ENCODE measurements at regions not wholly inside any gene's neighbourhood (a gene's known extent, or its start where the extent isn't known, plus 50 kb on each side); places are given as distances from the start of the nearest gene placed in this dataset.

- Histone ChIP-seq H3K9me3 (ENCODE audit: low read length) (no peaks in the 10 kb centered on the region), H3K36me3 (ENCODE audit: insufficient read depth, low read length) (no peaks in the 10 kb centered on the region), H3K4me1 (ENCODE audit: insufficient read depth, low read length) (no peaks in the 10 kb centered on the region), H3K4me3 (ENCODE audit: low read length) (no peak overlapping the region), H3K27ac (ENCODE audit: low read depth, low read length) (no peak overlapping the region), H3K27me3 (ENCODE audit: insufficient read depth, low read length, poor library complexity, severe bottlenecking) (no peaks in the 10 kb centered on the region)
- H3K4me3 Mint-ChIP-seq, result no peak overlapping the region
- ChIA-PET CTCF (no interaction called here), POLR2A (no interaction called here)
- H3K4me1 Mint-ChIP-seq, result no peaks in the 10 kb centered on the region
- H3K27ac Mint-ChIP-seq, result no peak overlapping the region
- no peaks in the 10 kb centered on the region for H3K9me3 Mint-ChIP-seq
- peaks cover 10 to 41% of the 10 kb centered on the region in 2 donors for H3K27me3 Mint-ChIP-seq
- no peak for DNase-seq
- no peaks in the 10 kb centered on the region for H3K36me3 Mint-ChIP-seq
Observed at GRCh38 chr9:38180656-38181055, 111.6 kb upstream of the SHB start.

DNA sequence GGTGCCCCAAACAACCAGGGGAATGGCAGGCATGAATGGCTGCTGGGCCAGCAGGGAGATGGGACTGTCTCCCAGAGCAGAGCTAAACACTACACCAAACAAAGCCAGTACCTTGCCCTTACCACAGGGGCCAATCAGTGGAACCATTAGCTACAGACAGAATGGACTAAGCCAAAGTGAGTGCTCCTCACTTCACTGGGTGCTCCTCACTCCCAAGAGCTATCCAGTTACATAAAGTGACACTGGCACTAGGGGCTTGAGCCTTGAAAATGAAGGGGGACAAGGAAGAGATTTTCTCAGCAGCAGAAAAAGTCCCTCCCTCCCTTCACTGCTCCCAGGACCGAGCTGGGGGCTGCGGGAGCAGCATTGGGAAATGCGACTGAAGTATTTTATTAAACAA, 110.9 kb upstream of the SHB start:
- no peaks in the 10 kb centered on the region for H3K4me1 ChIP-seq (ENCODE audit: insufficient read depth, low read length)
- H3K4me1 Mint-ChIP-seq, result no peaks in the 10 kb centered on the region
- no peaks in the 10 kb centered on the region for H3K36me3 Mint-ChIP-seq
- DNase-seq, result no peak
- H3K27ac ChIP-seq (ENCODE audit: low read depth, low read length), result no peak overlapping the region
- no peaks in the 10 kb centered on the region for H3K9me3 Mint-ChIP-seq
- H3K9me3 ChIP-seq (ENCODE audit: low read length), result no peaks in the 10 kb centered on the region
- ChIA-PET CTCF (no interaction called here), POLR2A (no interaction called here)
- H3K27ac Mint-ChIP-seq, result no peak overlapping the region
- no peak overlapping the region for H3K4me3 ChIP-seq (ENCODE audit: low read length)
- H3K27me3 ChIP-seq (ENCODE audit: insufficient read depth, low read length, poor library complexity, severe bottlenecking), result no peaks in the 10 kb centered on the region
- H3K4me3 Mint-ChIP-seq, result no peak overlapping the region
- peaks cover 10 to 42% of the 10 kb centered on the region in 2 donors for H3K27me3 Mint-ChIP-seq
- no peaks in the 10 kb centered on the region for H3K36me3 ChIP-seq (ENCODE audit: insufficient read depth, low read length)

DNA sequence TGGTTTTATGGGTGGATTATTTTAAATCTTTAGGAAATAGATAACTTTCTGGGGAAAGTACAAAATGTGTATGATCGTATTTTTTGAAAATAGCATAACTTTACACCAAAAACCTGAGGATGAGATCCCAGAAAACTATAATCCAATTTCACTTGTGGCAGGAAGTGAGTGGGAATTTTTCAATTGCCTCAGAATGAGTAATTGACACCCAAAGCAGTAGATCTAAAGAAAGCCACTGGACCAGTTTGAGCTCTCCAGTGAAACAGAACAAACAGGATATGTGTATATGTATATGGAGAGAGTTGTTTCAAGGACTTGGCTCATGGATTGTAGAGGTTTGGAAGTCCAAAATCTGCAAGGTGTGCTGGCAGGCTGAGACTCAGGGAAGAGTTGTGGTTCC, 109.2 kb upstream of the SHB start:
- Mint-ChIP-seq H3K4me1 (no peaks in the 10 kb centered on the region), H3K36me3 (no peaks in the 10 kb centered on the region), H3K27ac (no peak overlapping the region), H3K9me3 (no peaks in the 10 kb centered on the region), H3K4me3 (no peak overlapping the region), H3K27me3 (peaks cover 17 to 51% of the 10 kb centered on the region in 2 donors)
- Histone ChIP-seq H3K27me3 (ENCODE audit: insufficient read depth, low read length, poor library complexity, severe bottlenecking) (no peaks in the 10 kb centered on the region), H3K4me1 (ENCODE audit: insufficient read depth, low read length) (no peaks in the 10 kb centered on the region), H3K27ac (ENCODE audit: low read depth, low read length) (no peak overlapping the region), H3K9me3 (ENCODE audit: low read length) (no peaks in the 10 kb centered on the region), H3K4me3 (ENCODE audit: low read length) (no peak overlapping the region), H3K36me3 (ENCODE audit: insufficient read depth, low read length) (no peaks in the 10 kb centered on the region)
- CTCF ChIA-PET, result no interaction called here
- POLR2A ChIA-PET, result no interaction called here
- no peak for DNase-seq

GRCh38 chr9:38177680-38178079, 108.7 kb upstream of the SHB start:
- no peak overlapping the region for H3K27ac ChIP-seq (ENCODE audit: low read depth, low read length)
- H3K9me3 ChIP-seq (ENCODE audit: low read length), result no peaks in the 10 kb centered on the region
- no peaks in the 10 kb centered on the region for H3K27me3 ChIP-seq (ENCODE audit: insufficient read depth, low read length, poor library complexity, severe bottlenecking)
- Mint-ChIP-seq H3K36me3 (no peaks in the 10 kb centered on the region), H3K9me3 (no peaks in the 10 kb centered on the region), H3K4me3 (no peak overlapping the region), H3K4me1 (no peaks in the 10 kb centered on the region), H3K27me3 (peaks cover 17 to 48% of the 10 kb centered on the region in 2 donors), H3K27ac (no peak overlapping the region)
- CTCF ChIA-PET, result no interaction called here
- no peaks in the 10 kb centered on the region for H3K4me1 ChIP-seq (ENCODE audit: insufficient read depth, low read length)
- POLR2A ChIA-PET, result no interaction called here
- no peak for DNase-seq
- H3K4me3 ChIP-seq (ENCODE audit: low read length), result no peak overlapping the region
- no peaks in the 10 kb centered on the region for H3K36me3 ChIP-seq (ENCODE audit: insufficient read depth, low read length)

DNA sequence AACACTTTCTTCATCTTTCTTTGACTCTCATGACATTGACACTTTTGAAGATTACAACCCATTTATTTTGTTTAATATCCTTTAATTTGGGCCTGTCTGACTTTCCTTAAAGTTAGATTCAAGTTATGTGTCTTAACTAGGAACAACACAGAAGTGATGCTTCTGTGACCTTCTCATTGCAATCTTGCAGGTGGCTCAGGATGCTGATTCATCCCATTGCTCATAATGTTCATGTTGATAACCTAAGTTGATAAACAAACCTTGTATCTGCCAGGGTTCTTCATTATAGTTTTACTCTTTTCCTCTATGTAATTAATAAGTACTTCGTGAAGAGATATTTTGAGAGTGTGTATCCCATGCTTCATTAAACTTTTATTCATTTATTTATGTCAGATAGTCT, 107.2 kb upstream of the SHB start:
- no peak overlapping the region for H3K4me3 Mint-ChIP-seq
- ChIA-PET POLR2A (no interaction called here), CTCF (no interaction called here)
- no peaks in the 10 kb centered on the region for H3K9me3 ChIP-seq (ENCODE audit: low read length)
- H3K27ac Mint-ChIP-seq, result no peak overlapping the region
- H3K27ac ChIP-seq (ENCODE audit: low read depth, low read length), result no peak overlapping the region
- no peaks in the 10 kb centered on the region for H3K36me3 ChIP-seq (ENCODE audit: insufficient read depth, low read length)
- H3K4me3 ChIP-seq (ENCODE audit: low read length), result no peak overlapping the region
- H3K9me3 Mint-ChIP-seq, result peaks cover 5 to 8% (median 7%) of the 10 kb centered on the region in 5 donors
- peaks cover 15 to 41% of the 10 kb centered on the region in 2 donors for H3K27me3 Mint-ChIP-seq
- no peaks in the 10 kb centered on the region for H3K27me3 ChIP-seq (ENCODE audit: insufficient read depth, low read length, poor library complexity, severe bottlenecking)
- no peak for DNase-seq
- no peaks in the 10 kb centered on the region for H3K4me1 ChIP-seq (ENCODE audit: insufficient read depth, low read length)
- H3K4me1 Mint-ChIP-seq, result no peaks in the 10 kb centered on the region
- H3K36me3 Mint-ChIP-seq, result peaks cover 0 to 3% (median 0%) of the 10 kb centered on the region in 3 donors

GRCh38 chr9:38175423-38175822, 106.4 kb upstream of the SHB start:
- POLR2A ChIA-PET, result no interaction called here

GRCh38 chr9:38172586-38172985, 103.6 kb upstream of the SHB start:
- no peaks in the 10 kb centered on the region for H3K27me3 ChIP-seq (ENCODE audit: insufficient read depth, low read length, poor library complexity, severe bottlenecking)
- no peaks in the 10 kb centered on the region for H3K36me3 ChIP-seq (ENCODE audit: insufficient read depth, low read length)
- H3K36me3 Mint-ChIP-seq, result peaks cover 0 to 8% (median 0%) of the 10 kb centered on the region in 3 donors
- H3K4me3 Mint-ChIP-seq, result no peak overlapping the region
- DNase-seq, result no peak
- ChIA-PET CTCF (interaction anchor here (1.0 kb wide), 1 partner anchor 259 kb away, joined by 3 read pairs; no protein-coding TSS in a partner anchor), POLR2A (no interaction called here)
- H3K4me1 ChIP-seq (ENCODE audit: insufficient read depth, low read length), result no peaks in the 10 kb centered on the region
- H3K9me3 Mint-ChIP-seq, result peaks cover 12 to 29% (median 22%) of the 10 kb centered on the region in 5 donors
- H3K4me3 ChIP-seq (ENCODE audit: low read length), result no peak overlapping the region
- H3K4me1 Mint-ChIP-seq, result no peaks in the 10 kb centered on the region
- no peaks in the 10 kb centered on the region for H3K9me3 ChIP-seq (ENCODE audit: low read length)
- H3K27ac ChIP-seq (ENCODE audit: low read depth, low read length), result no peak overlapping the region
- peaks cover 13 to 30% of the 10 kb centered on the region in 2 donors for H3K27me3 Mint-ChIP-seq
- H3K27ac Mint-ChIP-seq, result no peak overlapping the region

More at GRCh38 chr9:38175423-38175822, 106.4 kb upstream of the SHB start:
- Histone ChIP-seq H3K27ac (ENCODE audit: low read depth, low read length) (no peak overlapping the region), H3K4me1 (ENCODE audit: insufficient read depth, low read length) (no peaks in the 10 kb centered on the region), H3K4me3 (ENCODE audit: low read length) (no peak overlapping the region), H3K36me3 (ENCODE audit: insufficient read depth, low read length) (no peaks in the 10 kb centered on the region), H3K9me3 (ENCODE audit: low read length) (no peaks in the 10 kb centered on the region), H3K27me3 (ENCODE audit: insufficient read depth, low read length, poor library complexity, severe bottlenecking) (no peaks in the 10 kb centered on the region)
- peaks cover 13 to 40% of the 10 kb centered on the region in 2 donors for H3K27me3 Mint-ChIP-seq
- H3K4me1 Mint-ChIP-seq, result no peaks in the 10 kb centered on the region
- no peak overlapping the region for H3K4me3 Mint-ChIP-seq
- CTCF ChIA-PET, result no interaction called here
- H3K36me3 Mint-ChIP-seq, result peaks cover 0 to 8% (median 0%) of the 10 kb centered on the region in 3 donors
- DNase-seq, result no peak
- peaks cover 7 to 16% (median 15%) of the 10 kb centered on the region in 5 donors for H3K9me3 Mint-ChIP-seq
- no peak overlapping the region for H3K27ac Mint-ChIP-seq

DNA sequence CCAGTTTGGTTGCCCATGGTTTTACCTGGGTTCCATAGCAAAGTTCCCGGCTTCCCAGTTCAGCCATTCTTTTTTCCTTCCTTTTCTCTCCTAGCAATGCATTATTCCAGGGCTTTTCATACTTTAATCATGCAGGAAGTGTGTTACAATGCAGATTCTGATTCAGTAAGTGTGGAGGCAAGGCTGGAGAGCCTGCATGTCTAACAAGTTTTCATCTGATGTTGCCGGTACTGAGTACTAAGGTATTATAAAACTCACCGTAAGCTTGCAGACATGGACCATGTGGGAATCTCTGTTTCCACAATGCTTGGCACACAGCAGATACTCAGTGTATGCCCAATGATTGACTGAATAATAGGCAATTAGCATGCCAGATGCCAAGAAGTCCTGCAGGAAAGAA, 102.9 kb upstream of the SHB start:
- Mint-ChIP-seq H3K4me1 (no peaks in the 10 kb centered on the region), H3K4me3 (no peak overlapping the region), H3K9me3 (peaks cover 12 to 29% (median 22%) of the 10 kb centered on the region in 5 donors), H3K27ac (no peak overlapping the region), H3K27me3 (peaks cover 10 to 34% of the 10 kb centered on the region in 2 donors), H3K36me3 (peaks cover 0 to 8% (median 0%) of the 10 kb centered on the region in 3 donors)
- Histone ChIP-seq H3K27ac (ENCODE audit: low read depth, low read length) (no peak overlapping the region), H3K36me3 (ENCODE audit: insufficient read depth, low read length) (no peaks in the 10 kb centered on the region), H3K9me3 (ENCODE audit: low read length) (no peaks in the 10 kb centered on the region), H3K4me3 (ENCODE audit: low read length) (no peak overlapping the region), H3K27me3 (ENCODE audit: insufficient read depth, low read length, poor library complexity, severe bottlenecking) (no peaks in the 10 kb centered on the region), H3K4me1 (ENCODE audit: insufficient read depth, low read length) (no peaks in the 10 kb centered on the region)
- ChIA-PET POLR2A (no interaction called here), CTCF (no interaction called here)
- DNase-seq, result no peak

DNA sequence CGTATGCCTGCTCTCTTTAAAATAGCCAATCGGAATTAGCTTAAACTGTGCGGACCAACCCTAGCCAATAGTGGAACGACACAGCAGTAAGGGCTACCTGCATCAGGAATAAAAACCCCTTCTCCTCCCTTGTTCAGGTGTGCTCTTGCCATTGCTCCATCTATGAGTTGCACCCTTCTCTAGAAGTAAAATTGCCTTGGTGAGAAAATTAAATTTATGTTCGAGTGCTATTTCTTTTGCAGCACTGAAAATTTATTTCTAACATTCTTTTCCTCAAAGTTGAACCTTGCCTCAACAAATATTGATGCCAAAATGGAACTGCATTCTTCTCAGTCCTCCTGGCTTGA, 102.5 kb upstream of the SHB start:
- Histone ChIP-seq H3K4me3 (ENCODE audit: low read length) (no peak overlapping the region), H3K27ac (ENCODE audit: low read depth, low read length) (peak overlapping the region; percentile 45), H3K9me3 (ENCODE audit: low read length) (no peaks in the 10 kb centered on the region), H3K27me3 (ENCODE audit: insufficient read depth, low read length, poor library complexity, severe bottlenecking) (no peaks in the 10 kb centered on the region), H3K4me1 (ENCODE audit: insufficient read depth, low read length) (no peaks in the 10 kb centered on the region), H3K36me3 (ENCODE audit: insufficient read depth, low read length) (no peaks in the 10 kb centered on the region)
- ChIA-PET POLR2A (no interaction called here), CTCF (interaction anchor here (1.1 kb wide), 1 partner anchor 12 kb away, joined by 4 read pairs; no protein-coding TSS in a partner anchor)
- no peak overlapping the region for H3K4me3 Mint-ChIP-seq
- peaks cover 0 to 8% (median 0%) of the 10 kb centered on the region in 3 donors for H3K36me3 Mint-ChIP-seq
- peaks cover 12 to 29% (median 22%) of the 10 kb centered on the region in 5 donors for H3K9me3 Mint-ChIP-seq
- DNase-seq, result no peak
- peaks cover 10 to 38% of the 10 kb centered on the region in 2 donors for H3K27me3 Mint-ChIP-seq
- no peak overlapping the region for H3K27ac Mint-ChIP-seq
- H3K4me1 Mint-ChIP-seq, result no peaks in the 10 kb centered on the region
